HG02852 (cell line): ENCODE measurements at regions not wholly inside any gene's neighbourhood (a gene's known extent, or its start where the extent isn't known, plus 50 kb on each side); places are given as distances from the start of the nearest gene placed in this dataset.
"Not testable (repeated sequence)": the region's sequence is repeated elsewhere in the genome, so short reads cannot be mapped to it uniquely, and the experiment has no call there.

ENCODE experiments used
- ATAC-seq: cut with Tn5 transposase; IDR thresholded peaks from one replicate; pipeline ENCODE4 v1.9.1; 2021; ENCODE audit warnings: mild to moderate bottlenecking, moderate library complexity; ENCODE audit not compliant: unreplicated experiment

DNA sequence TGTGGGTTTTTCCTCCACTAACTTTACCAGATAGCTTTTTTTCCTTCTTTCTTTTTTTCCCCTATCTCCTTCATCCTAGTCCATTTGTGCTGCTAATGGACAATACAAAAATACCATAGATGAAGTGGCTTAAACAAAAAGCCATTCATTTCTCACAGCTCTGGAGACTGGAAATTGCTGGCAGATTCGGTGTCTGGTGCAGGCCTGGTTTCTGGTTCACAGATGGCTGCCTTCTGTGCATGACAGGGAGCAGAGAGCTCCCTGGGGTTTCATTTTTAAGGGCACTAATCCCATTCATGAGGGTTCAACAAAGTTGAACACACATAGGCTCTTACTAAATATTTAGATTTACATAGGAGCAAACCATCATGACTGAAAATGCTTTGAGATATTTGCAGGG, 467.4 kb downstream of the TYW1 start:
- no peak for ATAC-seq

GRCh38 chr7:67466109-67466508, 469.5 kb downstream of the TYW1 start:
- no peak for ATAC-seq

GRCh38 chr7:67470256-67470751, 473.7 kb downstream of the TYW1 start:
- ATAC-seq = no peak

DNA sequence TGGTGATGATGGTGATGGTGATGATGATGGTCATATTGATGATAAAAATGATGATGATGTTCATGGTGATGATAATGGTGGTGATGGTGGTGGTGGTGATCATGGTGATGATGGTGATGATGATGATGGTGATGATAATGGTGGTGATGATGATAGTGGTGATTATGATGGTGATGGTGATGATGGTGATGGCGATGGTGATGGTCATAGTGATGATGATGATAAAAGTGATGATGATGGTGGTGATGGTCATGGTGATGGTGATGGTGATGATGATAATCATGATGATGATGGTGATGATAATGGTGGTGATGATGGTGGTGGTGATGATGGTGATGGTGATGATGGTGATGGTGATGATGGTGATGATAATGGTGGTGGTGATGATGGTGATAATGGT, 478.7 kb downstream of the TYW1 start:
- no peak for ATAC-seq

DNA sequence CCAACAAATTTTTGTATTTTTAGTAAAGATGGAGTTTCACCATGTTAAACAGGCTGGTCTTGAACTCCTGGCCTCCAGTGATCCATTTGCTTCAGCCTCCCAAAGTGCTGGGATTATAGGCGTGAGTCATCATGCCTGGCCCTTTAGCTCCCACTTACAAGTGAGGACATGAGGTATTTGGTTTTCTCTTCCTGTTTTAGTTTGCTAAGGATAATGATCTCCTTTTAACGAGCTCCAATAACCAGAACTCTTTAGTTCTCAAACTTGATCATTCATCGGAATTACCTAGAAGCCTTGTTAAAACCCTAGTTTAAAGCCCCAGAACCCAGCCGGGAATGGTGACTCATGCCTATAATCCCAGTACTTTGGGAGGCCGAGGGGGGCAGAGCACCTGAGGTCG, 481.4 kb downstream of the TYW1 start:
- no peak for ATAC-seq

DNA sequence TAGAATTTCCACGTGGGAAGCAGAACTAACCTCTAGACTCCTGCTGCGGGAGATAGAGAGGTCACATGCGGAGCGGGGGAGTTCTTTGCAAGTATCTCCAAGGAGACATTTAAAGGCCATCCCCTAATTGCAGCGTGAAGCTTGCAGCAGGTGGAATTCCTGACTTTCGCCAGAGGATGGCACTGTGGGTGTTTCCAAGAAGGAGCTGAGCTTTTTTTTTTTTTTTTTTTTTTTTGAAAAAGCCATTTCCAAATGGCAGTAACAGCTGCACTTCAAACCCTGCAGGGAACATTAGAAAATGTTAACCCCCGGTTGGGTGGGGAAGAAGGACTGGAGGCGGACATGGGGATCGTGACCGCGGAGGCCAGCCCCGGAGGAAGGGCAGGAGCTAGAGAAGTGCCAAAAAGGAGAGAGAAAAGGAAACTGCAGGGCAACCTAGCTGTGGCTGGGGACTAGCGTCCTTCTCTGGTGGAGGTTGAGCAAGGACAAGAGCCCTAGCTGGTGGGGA, 487.7 kb downstream of the TYW1 start:
- ATAC-seq = no peak

DNA sequence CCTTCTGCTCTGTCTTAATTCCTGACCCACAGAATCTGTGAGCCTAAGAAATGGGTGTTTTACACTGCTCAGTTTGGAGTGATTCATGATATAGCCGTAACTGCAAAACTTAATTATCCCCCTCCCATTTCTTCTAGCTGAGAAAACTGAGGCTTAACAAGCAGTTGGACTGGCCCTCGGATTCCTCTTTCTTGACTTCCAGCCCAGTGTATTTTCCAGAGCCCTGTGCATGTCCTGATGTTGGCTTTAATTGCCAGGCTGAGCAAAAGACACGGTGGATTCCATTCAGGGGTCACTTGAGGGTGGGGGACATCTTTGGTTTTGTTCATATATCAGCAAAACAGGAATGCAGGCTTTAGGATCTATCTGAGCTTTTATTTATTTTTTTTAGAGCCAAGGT, 489.8 kb downstream of the TYW1 start:
- no peak for ATAC-seq

- no peak for ATAC-seq
Measured at GRCh38 chr7:67487316-67487715, 490.7 kb downstream of the TYW1 start.

- ATAC-seq = no peak
Measured at GRCh38 chr7:67489881-67490280, 493.2 kb downstream of the TYW1 start.

DNA sequence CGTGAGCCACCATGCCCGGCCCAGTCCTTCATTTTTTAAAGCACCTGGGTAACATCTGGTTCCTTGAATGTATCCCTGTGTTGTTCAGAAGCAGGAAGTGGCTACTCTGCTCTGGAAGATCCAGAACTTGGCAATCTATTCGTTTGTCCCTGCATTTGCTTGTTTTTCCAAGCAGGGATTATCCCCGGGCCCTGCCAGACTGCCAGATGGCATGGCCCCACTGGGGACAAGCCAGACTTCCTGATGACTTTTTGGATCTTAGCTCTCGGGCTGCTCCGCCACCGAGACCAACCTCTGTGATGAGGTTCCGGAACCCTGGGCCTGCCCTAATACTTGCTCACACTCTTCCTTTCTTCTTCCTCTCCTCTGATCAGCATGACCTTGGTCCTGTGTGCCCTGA, 496.7 kb downstream of the TYW1 start:
- no peak for ATAC-seq

- no peak for ATAC-seq
Measured at GRCh38 chr7:67496589-67496988, 500.0 kb downstream of the TYW1 start.

- not testable (repeated sequence) for ATAC-seq
Measured at GRCh38 chr7:67497914-67498313, 501.3 kb downstream of the TYW1 start.

GRCh38 chr7:67502929-67503328, 506.3 kb downstream of the TYW1 start:
- ATAC-seq = no peak

DNA sequence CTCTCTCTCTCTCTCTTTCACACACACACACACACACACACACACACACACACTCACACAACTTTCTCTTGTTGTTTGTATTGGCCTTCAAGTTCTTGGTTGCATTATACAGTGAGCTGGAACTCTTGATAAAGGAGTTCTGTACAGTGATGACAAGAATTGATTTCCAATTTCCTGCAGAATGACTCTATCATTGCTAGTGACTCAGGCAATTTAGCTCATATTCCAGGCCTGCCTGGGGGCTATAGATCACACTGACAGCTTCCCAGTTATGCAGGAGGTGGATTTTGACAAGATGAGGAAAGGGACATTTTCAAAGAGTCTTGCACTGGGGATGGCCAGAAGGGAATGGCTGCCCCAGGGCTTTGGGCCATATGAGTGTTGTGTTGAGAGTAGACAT, 508.8 kb downstream of the TYW1 start:
- no peak for ATAC-seq

DNA sequence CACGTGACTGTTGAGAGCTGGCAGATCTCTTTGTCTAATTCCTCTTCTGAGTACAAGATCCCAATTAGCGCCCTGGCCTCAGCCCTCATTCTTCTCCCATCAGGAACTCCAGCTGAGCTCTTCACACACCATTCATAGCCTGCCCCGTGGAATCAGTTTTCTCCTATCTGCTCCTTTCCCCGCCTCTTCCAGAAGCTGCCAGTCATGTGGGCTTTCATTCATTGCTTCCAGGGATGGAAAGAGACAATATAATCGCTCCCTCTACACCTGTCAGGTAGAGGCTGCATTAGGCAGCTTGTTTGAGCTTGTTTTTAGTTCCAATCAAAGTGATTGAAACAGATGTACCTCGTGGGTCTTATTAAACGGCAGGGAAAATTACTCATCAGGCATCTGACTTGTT, 515.8 kb downstream of the TYW1 start:
- no peak for ATAC-seq

DNA sequence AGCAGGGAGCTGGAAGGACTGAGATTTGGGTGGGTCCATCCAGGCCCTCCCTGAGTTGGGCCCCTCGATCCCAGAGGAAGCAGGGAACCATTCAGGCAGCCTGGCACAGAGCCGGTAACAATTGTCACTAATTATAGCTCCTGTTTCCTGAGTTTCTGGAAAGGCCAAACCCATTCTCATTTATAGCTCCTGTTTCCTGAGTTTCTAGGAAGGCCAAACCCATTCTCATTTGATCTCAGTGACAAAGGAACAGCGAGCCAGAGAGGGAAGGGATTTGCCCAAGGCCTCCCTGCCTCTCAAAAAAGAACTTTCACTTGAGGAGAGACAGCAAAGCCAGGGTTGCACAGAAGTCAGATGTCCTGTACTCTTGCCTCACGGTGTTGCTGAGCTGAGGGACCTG, 521.9 kb downstream of the TYW1 start:
- ATAC-seq = no peak

GRCh38 chr7:67519171-67519570, 522.5 kb downstream of the TYW1 start:
- ATAC-seq = no peak

DNA sequence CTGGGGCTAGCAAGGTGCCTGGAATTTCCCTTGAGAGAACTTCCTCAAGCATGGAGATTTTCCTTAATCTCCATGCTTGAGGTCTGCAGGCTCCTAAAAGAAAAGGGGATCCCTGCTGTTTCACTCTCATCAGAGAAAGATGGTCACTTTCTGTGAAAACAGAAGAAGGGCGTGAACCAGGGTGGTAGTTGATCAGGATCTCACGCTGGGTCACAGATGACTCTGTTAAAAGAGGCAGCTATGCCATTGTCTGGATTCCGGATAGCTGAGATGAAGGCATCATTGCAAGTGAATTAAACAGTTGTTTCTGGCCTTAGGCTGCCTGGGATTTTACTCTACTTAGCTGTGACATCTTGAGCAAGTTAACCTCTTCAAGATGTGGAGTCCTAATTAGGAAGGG, 525.9 kb downstream of the TYW1 start:
- no peak for ATAC-seq

DNA sequence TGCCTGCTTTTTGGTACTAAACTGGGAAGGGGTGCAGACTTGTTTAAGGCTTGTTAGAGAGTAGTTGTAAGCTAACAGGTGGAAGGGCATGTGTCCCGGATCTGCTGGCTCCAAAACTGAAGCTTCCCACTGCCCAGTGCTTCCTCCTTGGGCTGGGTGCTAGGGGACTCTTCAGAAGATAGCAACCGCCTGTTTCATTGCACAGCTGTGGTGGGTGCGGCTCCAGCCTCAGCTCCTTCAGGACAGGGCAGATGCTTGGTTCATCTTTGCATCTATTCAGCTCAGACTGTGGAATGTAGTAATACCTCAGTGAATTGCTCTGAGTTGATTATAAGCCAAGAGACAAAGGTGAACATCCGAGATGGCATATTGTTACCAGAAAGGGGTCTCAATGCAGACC, 527.1 kb downstream of the TYW1 start:
- no peak for ATAC-seq

- no peak for ATAC-seq
Measured at GRCh38 chr7:67525588-67525987, 529.0 kb downstream of the TYW1 start.

GRCh38 chr7:67535241-67535989, 538.8 kb downstream of the TYW1 start:
- ATAC-seq = no peak

DNA sequence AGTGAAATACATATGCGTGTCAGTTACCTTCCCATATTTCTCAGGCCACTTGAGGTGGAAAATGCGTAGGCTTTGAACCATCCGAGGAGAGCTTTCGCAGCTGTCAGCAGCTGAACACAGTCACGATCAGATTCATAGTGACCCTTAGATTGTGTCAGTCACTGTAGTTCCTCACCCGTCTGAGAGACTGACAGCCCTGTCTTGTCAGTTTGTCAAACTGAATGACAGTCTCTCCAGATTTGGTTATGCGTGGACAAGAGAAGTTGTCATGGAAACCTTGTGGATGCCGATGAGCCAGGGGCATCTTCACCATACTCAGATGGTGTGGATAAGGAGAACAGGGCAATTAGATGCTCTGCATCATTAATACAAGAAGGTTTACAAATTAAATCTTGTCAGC, 546.3 kb downstream of the TYW1 start:
- no peak for ATAC-seq
